ENCODE measurements at regions not wholly inside any gene's neighbourhood (a gene's known extent, or its start where the extent isn't known, plus 50 kb on each side); places are given as distances from the start of the nearest gene placed in this dataset.
"Not testable (repeated sequence)": the region's sequence is repeated elsewhere in the genome, so short reads cannot be mapped to it uniquely, and the experiment has no call there.

GRCh38 chr11:79615425-79615824, 174.6 kb upstream of the TENM4 start:
- no peak overlapping the region for H3K27ac ChIP-seq
- TF ChIP-seq ZFX (IDR thresholded peaks at IDR 0.05; ENCODE audit: borderline replicate concordance) (no peak), CTCF (IDR thresholded peaks at IDR 0.05) (no peak)

GRCh38 chr11:79610678-79611077, 169.8 kb upstream of the TENM4 start:
- TF ChIP-seq CTCF (IDR thresholded peaks at IDR 0.05), result no peak
- TF ChIP-seq ZFX (IDR thresholded peaks at IDR 0.05; ENCODE audit: borderline replicate concordance), result no peak

GRCh38 chr11:79610139-79610538, 169.3 kb upstream of the TENM4 start:
- TF ChIP-seq CTCF (IDR thresholded peaks at IDR 0.05) (no peak), ZFX (IDR thresholded peaks at IDR 0.05; ENCODE audit: borderline replicate concordance) (no peak)
- H3K27ac ChIP-seq, result no peak overlapping the region

More at GRCh38 chr11:79610678-79611077, 169.8 kb upstream of the TENM4 start:
- H3K27ac ChIP-seq, result no peak overlapping the region

GRCh38 chr11:79609511-79609910, 168.7 kb upstream of the TENM4 start:
- H3K27ac ChIP-seq, result no peak overlapping the region
- no peak for TF ChIP-seq CTCF (IDR thresholded peaks at IDR 0.05)

- H3K27ac ChIP-seq, result not testable (repeated sequence)
Measured at GRCh38 chr11:79606461-79606860, 165.6 kb upstream of the TENM4 start.

- no peak overlapping the region for H3K27ac ChIP-seq
- no peak for TF ChIP-seq CTCF (IDR thresholded peaks at IDR 0.05)
- TF ChIP-seq ZFX (IDR thresholded peaks at IDR 0.05; ENCODE audit: borderline replicate concordance), result no peak
Measured at GRCh38 chr11:79600711-79601110, 159.9 kb upstream of the TENM4 start.

GRCh38 chr11:79594834-79595233, 154.0 kb upstream of the TENM4 start:
- no peak overlapping the region for H3K27ac ChIP-seq
- TF ChIP-seq CTCF (IDR thresholded peaks at IDR 0.05), result no peak
- no peak for TF ChIP-seq ZFX (IDR thresholded peaks at IDR 0.05; ENCODE audit: borderline replicate concordance)

GRCh38 chr11:79592824-79593223, 152.0 kb upstream of the TENM4 start:
- H3K27ac ChIP-seq, result no peak overlapping the region
- TF ChIP-seq ZFX (IDR thresholded peaks at IDR 0.05; ENCODE audit: borderline replicate concordance) (no peak), CTCF (IDR thresholded peaks at IDR 0.05) (no peak)
